Thoracic aorta (tissue), 2 donors: ENCODE measurements at regions not wholly inside any gene's neighbourhood (a gene's known extent, or its start where the extent isn't known, plus 50 kb on each side); places are given as distances from the start of the nearest gene placed in this dataset.

ENCODE experiments used
- ATAC-seq: fragments of 150-250 bp; one replicate; pipeline ENCODE4 v1.8.0; 2017; ENCODE audit warnings: low read depth; ENCODE audit not compliant: insufficient number of reproducible peaks, low FRiP score
- DNase-seq: peaks from one replicate; pipeline ENCODE4 v3.0.0-alpha.2; 2020; ENCODE audit warnings: low spot score
- H3K27ac ChIP-seq, 2 donors: fragments of 200-600 bp; sonication (generic); 1 replicate in 1 of 2; 2 replicates in 1 of 2; pipeline ENCODE4 v1.5.1; 2016; ENCODE audit warnings: mild to moderate bottlenecking in 2 of 2, moderate library complexity in 2 of 2
- H3K27me3 ChIP-seq: fragments of 200-600 bp; sonication (generic); replicated peaks from 2 replicates; pipeline ENCODE4 v1.6.0; 2016; ENCODE audit warnings: mild to moderate bottlenecking; ENCODE audit not compliant: insufficient read depth
- H3K36me3 ChIP-seq: fragments of 200-600 bp; sonication (generic); one replicate; pipeline ENCODE4 v1.5.1; 2016
- H3K4me1 ChIP-seq, 2 donors: fragments of 200-600 bp; sonication (generic); 1 replicate in 1 of 2; 2 replicates in 1 of 2; pipeline versions ENCODE4 v1.5.1 to v1.6.0; 2016; ENCODE audit warnings: low read depth in 2 of 2, mild to moderate bottlenecking in 1 of 2; ENCODE audit not compliant: control insufficient read depth in 1 of 2
- H3K4me3 ChIP-seq: fragments of 200-600 bp; sonication (generic); 2 replicates; pipeline ENCODE4 v1.5.1; 2016; ENCODE audit warnings: mild to moderate bottlenecking
- H3K9me3 ChIP-seq: fragments of 200-600 bp; sonication (generic); 2 replicates; pipeline ENCODE4 v1.5.1; 2016
- TF ChIP-seq, protein P1 (sequence below): fragments of 200-600 bp; sonication (generic); IDR thresholded peaks from one replicate; pipeline ENCODE4 v1.5.1; 2019; ENCODE audit warnings: antibody characterized with exemption

DNA sequence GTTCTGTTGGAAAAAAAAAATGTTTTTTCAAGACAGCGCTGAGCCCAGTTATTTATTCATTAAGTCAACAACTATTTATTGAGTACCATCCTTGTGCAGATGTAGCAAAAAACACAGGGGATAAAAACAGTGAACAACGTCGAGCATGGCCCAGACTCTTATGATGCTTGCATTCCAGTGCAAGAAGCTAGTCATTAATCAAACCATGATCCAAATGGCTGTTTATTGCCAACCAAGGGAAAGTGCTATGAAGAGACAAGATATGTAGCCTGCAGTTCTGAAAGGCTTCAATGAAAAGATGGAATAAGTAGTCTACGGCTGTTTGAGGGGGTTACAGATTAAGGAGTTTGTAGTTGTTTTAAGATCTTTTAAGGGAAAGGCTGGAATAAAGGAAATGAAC is 262.3 kb downstream of the NEBL start:
- no peak for ATAC-seq

DNA sequence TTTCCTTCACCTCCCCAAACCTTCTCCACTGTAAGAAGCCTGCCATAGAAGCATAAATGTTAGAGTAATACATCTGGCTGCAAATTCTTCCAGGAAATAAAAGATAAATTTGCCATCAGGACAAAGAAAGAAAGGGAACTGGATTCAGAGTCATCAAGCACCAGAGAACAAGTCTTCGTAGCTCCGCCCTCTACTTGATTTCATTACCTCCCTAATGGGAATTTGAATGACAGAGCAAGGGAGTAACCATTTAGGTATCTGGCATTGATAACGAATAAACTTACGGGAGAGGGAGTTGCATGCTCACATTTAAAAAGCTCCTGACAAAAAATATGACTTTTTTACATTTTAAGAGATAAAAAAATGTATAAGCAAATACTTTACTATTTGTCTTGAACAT is 263.4 kb downstream of the NEBL start:
- Histone ChIP-seq H3K27me3 (no peaks in the 10 kb centered on the region), H3K4me3 (no peak overlapping the region), H3K4me1 (no peaks in the 10 kb centered on the region), H3K36me3 (no peaks in the 10 kb centered on the region), H3K27ac (no peak overlapping the region), H3K9me3 (no peaks in the 10 kb centered on the region)
- TF ChIP-seq, protein P1, sequence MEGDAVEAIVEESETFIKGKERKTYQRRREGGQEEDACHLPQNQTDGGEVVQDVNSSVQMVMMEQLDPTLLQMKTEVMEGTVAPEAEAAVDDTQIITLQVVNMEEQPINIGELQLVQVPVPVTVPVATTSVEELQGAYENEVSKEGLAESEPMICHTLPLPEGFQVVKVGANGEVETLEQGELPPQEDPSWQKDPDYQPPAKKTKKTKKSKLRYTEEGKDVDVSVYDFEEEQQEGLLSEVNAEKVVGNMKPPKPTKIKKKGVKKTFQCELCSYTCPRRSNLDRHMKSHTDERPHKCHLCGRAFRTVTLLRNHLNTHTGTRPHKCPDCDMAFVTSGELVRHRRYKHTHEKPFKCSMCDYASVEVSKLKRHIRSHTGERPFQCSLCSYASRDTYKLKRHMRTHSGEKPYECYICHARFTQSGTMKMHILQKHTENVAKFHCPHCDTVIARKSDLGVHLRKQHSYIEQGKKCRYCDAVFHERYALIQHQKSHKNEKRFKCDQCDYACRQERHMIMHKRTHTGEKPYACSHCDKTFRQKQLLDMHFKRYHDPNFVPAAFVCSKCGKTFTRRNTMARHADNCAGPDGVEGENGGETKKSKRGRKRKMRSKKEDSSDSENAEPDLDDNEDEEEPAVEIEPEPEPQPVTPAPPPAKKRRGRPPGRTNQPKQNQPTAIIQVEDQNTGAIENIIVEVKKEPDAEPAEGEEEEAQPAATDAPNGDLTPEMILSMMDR: no peak
- DNase-seq (no peak), ATAC-seq (no peak)

More for the DNA sequence above, 262.3 kb downstream of the NEBL start:
- DNase-seq: no peak
- no peaks in the 10 kb centered on the region for H3K9me3 ChIP-seq
- no peaks in the 10 kb centered on the region for H3K27me3 ChIP-seq
- no peaks in the 10 kb centered on the region for H3K4me1 ChIP-seq
- no peaks in the 10 kb centered on the region for H3K36me3 ChIP-seq
- H3K27ac ChIP-seq: no peak overlapping the region
- TF ChIP-seq, protein P1: no peak
- no peak overlapping the region for H3K4me3 ChIP-seq

DNA sequence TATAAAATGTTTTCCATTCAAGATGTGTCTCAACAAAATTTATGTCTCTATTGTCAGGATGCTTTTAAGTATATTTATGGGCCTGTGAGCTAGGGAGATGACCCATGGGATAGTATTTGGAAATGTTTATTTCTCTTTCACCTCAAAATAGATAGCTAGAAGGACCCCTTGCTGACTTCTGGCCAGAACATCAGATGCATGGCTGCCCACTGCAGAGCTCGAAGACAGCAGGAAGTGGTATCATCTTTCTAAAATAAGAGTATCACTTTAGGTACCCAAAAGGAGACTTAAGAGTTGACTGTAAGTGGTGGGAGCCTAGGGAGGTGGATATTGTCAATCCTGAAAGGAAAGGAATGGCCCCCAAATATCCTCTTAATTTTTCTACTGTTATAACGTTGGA is 264.4 kb downstream of the NEBL start:
- H3K9me3 ChIP-seq: no peaks in the 10 kb centered on the region
- H3K36me3 ChIP-seq: no peaks in the 10 kb centered on the region
- no peaks in the 10 kb centered on the region for H3K4me1 ChIP-seq
- DNase-seq (no peak), ATAC-seq (no peak)
- no peak overlapping the region for H3K27ac ChIP-seq
- H3K27me3 ChIP-seq: no peaks in the 10 kb centered on the region
- H3K4me3 ChIP-seq: no peak overlapping the region
- TF ChIP-seq, protein P1: no peak

DNA sequence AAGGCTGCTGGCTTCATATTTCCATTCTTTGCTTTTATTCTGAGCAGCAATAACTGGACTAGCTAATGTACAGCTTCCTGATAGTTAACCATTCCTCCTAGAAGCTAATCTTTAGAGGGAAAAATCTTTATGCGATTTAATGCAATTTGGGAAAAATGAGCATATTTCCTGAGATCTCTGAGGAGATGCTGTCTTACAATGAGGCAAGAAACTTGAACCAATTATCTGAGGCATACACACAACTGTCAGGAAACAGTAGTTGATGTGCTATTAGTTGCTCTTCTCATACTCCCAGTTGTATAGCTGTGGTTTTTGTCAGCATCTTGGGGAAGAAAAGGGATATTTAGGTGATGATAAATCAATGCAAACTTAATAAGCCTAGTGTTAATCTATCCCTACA is 265.9 kb downstream of the NEBL start:
- Histone ChIP-seq H3K4me3 (no peak overlapping the region), H3K27me3 (no peaks in the 10 kb centered on the region), H3K27ac (no peak overlapping the region), H3K9me3 (no peaks in the 10 kb centered on the region), H3K36me3 (no peaks in the 10 kb centered on the region), H3K4me1 (no peaks in the 10 kb centered on the region)
- ATAC-seq: no peak
- no peak for DNase-seq
- TF ChIP-seq, protein P1: no peak

DNA sequence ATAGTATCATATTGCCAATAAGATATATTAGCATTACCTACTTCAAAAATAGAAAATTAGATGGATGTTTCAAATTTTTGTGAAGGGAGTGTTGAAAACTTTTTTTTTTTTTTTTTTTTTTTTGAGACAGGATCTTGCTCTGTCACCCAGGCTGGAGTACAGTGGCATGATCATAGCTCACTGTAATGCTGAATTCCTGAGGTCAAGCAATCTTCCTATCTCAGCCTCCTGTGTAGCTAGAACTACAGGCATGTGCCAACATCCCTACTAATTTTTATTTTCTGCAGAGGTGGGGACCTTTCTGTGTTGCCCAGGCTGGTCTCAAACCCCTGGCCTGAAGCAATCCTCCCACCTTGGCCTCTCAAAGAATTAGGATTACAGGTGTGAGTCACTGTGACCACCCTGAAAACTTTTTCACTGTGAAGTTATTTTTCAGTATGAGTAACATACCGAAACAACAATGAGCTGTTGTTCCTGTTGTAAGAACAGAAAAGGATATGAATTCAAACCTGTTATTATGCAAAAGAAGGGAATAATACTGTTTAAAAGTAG is 266.9 kb downstream of the NEBL start:
- DNase-seq (no peak), ATAC-seq (no peak)
- TF ChIP-seq, protein P1: no peak
- Histone ChIP-seq H3K4me1 (peaks cover 3 to 4% of the 10 kb centered on the region in 2 donors), H3K27ac (no peak overlapping the region), H3K9me3 (no peaks in the 10 kb centered on the region), H3K27me3 (no peaks in the 10 kb centered on the region), H3K4me3 (no peak overlapping the region), H3K36me3 (no peaks in the 10 kb centered on the region)
